Skeletal muscle tissue (tissue), 3 donors: ENCODE measurements at regions not wholly inside any gene's neighbourhood (a gene's known extent, or its start where the extent isn't known, plus 50 kb on each side); places are given as distances from the start of the nearest gene placed in this dataset.

Source experiments
- H3K27ac ChIP-seq: one replicate; pipeline ENCODE4 v1.7.0; 2013; ENCODE audit warnings: mild to moderate bottlenecking, low read depth, low read length, inconsistent platforms
- H3K27me3 ChIP-seq, 3 donors: one replicate each; pipeline ENCODE4 v1.7.0; 2013; ENCODE audit warnings: low read length in 3 of 3; ENCODE audit not compliant: control insufficient read depth in 3 of 3, insufficient read depth in 3 of 3
- H3K36me3 ChIP-seq, 3 donors: one replicate each; pipeline ENCODE4 v1.7.0; 2013; ENCODE audit warnings: low read length in 3 of 3; ENCODE audit not compliant: control insufficient read depth in 3 of 3, insufficient read depth in 3 of 3
- H3K4me1 ChIP-seq, 3 donors: one replicate each; pipeline ENCODE4 v1.7.0; 2013; ENCODE audit warnings: low read length in 3 of 3, mild to moderate bottlenecking in 3 of 3; ENCODE audit not compliant: control insufficient read depth in 3 of 3, insufficient read depth in 3 of 3
- H3K4me3 ChIP-seq, 3 donors: one replicate each; pipeline ENCODE4 v1.7.0; 2013; ENCODE audit warnings: low read length in 3 of 3
- H3K9ac ChIP-seq, 3 donors: one replicate each; pipeline ENCODE4 v1.7.0; 2013; ENCODE audit warnings: low read length in 3 of 3, mild to moderate bottlenecking in 3 of 3, moderate library complexity in 2 of 3, low read depth in 1 of 3
- H3K9me3 ChIP-seq, 3 donors: one replicate each; pipeline ENCODE4 v1.7.0; 2013; ENCODE audit warnings: low read length in 3 of 3; ENCODE audit not compliant: control insufficient read depth in 3 of 3
- donor health status: Osteomylitis.

- Histone ChIP-seq H3K36me3 (no peaks in the 10 kb centered on the region), H3K9ac (no peak overlapping the region), H3K27me3 (no peaks in the 10 kb centered on the region), H3K27ac (no peak overlapping the region), H3K4me3 (no peak overlapping the region), H3K4me1 (no peaks in the 10 kb centered on the region), H3K9me3 (no peaks in the 10 kb centered on the region)
Measured at GRCh38 chr6:129920103-129920798, 59.1 kb upstream of the TMEM244 start.

- Histone ChIP-seq H3K9me3 (no peaks in the 10 kb centered on the region), H3K4me1 (no peaks in the 10 kb centered on the region), H3K4me3 (no peak overlapping the region), H3K27ac (no peak overlapping the region), H3K9ac (no peak overlapping the region), H3K27me3 (no peaks in the 10 kb centered on the region), H3K36me3 (no peaks in the 10 kb centered on the region)
Measured at GRCh38 chr6:129911732-129912131, 50.6 kb upstream of the TMEM244 start.
